Stimulated activated CD8-positive, alpha-beta memory T cell treated with anti-CD3 and anti-CD28 coated beads, Interleukin-2, amount 100 ng/mL, for 1 hour (primary cell): ENCODE measurements at regions not wholly inside any gene's neighbourhood (a gene's known extent, or its start where the extent isn't known, plus 50 kb on each side); places are given as distances from the start of the nearest gene placed in this dataset.

ENCODE experiments used
- DNase-seq, 2 donors: peaks; one replicate each; pipeline ENCODE4 v3.0.0-alpha.2; 2020; ENCODE audit warnings: low read depth in 2 of 2

DNA sequence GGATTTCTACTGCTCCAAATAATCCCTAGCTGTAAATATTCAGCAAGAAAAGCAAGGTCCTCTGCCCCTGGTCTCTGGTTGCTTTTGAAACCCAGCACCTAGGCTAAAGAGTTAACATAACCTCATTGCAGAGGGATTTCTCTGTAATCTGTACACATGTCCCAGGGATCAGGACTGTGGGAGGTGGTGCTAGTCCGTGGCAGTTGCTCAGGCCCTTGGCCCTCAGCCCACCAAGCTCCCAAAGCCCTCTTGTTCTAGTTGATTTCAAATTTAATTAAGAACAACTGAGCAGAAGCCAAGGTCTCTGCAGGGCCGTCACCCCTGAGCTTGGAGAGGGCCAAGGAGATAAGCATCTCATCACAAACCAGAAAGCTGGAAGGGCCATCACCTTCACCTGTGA, 181.1 kb downstream of the SOX9 start:
- DNase-seq, result no peak

DNA sequence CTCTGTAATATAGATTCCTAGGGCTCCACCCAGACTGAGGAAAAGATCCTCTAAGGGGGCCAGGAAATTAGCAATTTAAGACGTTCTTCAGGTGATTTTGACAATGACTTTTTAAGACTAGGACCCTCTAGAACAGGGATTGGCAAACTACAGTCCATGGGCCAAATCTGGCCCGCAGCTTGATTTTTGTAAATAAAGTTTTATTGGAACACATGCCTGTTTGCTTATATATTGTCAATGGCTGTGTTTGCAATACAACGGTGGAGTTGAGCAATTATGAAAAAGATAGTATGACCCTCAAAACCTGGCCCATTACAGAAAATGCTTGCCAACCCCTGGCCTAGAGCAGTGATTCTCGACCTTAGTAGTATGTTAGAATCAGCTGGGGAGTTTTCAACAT, 181.9 kb downstream of the SOX9 start:
- DNase-seq, result no peak

DNA sequence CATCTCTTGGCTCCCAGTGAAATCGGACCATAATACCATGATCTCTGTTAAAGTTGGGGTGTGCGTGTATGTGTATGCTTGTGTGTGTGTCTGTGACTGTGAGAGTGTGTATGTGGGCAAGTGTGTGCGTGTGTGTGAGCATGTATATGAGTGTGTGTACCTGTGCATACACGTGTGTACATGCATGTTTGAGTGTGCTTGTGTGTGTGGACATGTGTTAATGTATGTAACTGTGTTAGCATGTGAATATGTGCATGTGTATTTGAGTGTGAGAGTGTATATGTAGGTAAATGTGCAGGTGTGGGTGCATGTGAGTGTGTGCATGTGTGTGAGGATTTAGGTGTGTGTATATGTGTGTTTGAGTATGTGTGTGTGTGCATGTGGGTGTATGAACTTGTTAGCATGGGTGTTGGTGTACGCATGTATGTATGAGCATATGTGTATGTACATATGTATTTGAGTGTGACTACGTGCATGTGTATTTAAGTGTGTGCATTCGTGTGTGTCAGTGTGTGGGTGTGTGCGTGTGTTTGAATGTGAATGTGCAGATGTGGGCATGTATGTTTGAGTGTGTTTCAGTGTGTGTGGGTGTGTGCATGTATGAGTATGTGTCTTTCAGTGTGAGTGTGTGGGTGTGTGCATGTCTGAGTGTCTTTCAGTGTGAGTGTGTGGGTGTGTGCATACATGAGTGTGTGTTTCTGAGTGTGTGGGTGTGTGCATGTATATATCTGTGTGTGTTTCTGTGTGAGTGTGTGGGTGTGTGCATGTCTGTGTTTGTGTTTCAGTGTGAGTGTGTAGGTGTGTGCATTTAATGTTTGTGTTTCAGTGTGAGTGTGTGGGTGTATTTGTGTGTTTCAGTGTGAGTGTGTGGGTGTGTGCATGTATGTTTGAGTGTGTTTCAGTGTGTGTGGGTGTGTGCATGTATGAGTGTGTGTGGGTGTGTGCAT, 183.2 kb downstream of the SOX9 start:
- DNase-seq, result no peak

DNA sequence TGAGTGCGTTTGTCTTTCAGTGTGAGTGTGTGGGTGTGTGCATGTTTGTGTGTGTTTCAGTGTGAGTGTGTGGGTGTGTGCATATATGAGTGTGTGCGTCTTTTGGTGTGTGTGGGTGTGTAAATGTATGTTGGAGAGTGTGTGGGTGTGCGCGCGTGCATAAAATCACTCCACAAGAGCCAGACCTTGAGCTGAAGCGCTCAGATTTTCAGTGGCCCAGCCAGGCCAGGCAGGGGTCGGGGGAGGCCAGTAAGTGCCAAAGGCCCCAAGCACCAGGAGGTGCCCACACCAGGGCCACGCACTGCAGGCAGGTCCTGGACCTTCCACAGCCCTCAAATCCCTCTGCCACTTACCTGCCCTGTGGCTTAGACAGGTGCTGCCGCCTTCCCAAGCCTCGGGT, 184.0 kb downstream of the SOX9 start:
- DNase-seq, result no peak

DNA sequence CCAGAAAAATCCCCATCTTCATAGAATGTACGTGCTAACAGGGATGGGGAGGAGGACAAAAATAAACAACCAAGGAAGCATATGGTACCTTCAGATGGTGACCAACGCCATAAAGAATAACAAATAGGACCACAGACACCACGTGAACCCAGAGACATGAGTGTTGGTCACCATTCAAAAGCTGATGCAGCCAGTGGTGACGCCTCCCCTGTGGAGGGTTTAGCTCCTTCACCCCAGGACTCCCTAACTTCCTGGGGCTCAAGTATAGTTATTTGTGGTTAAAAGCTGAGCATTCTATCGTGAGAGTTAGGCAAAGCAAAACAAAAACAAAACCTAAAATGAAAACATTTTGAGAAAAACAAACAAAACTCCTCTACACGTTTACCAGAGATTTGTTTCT, 184.7 kb downstream of the SOX9 start:
- no peak for DNase-seq

DNA sequence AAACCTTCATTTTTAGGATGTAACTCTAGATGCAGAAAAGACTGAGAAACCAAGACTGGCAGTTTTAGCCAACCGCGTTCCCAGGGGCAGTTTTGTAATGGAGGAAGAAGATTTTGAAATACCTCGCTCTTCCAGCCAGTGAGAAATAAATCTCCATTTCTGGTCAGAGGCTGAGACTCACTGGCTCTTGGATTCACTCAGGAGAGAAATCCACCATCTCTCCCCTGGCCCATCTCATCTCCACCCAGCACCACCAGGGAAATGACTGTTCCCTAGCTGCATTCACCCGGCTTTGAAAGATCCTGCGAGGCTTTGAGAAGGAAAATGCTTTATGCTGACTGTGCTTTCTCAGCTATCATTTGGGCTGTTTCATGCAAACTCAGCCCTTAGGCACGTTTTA, 185.2 kb downstream of the SOX9 start:
- no peak for DNase-seq

DNA sequence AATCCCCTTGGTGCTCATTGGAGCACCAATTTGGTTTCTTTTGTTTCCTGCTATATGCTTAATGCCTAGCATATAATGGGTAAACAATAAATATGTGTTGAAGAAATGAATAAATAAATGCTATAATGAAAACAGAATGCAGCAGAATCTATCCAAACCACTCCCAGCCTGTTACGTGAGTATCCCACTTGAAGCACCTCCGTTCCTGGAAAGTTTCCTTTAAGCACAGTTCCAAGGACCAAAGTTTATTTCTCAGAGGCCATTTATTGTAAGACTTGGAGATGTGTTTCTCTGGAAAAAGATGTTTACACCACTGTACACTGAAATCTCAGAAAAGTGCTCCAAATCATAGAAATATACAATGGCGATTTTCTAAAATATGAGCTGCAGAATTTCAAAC, 187.0 kb downstream of the SOX9 start:
- no peak for DNase-seq

DNA sequence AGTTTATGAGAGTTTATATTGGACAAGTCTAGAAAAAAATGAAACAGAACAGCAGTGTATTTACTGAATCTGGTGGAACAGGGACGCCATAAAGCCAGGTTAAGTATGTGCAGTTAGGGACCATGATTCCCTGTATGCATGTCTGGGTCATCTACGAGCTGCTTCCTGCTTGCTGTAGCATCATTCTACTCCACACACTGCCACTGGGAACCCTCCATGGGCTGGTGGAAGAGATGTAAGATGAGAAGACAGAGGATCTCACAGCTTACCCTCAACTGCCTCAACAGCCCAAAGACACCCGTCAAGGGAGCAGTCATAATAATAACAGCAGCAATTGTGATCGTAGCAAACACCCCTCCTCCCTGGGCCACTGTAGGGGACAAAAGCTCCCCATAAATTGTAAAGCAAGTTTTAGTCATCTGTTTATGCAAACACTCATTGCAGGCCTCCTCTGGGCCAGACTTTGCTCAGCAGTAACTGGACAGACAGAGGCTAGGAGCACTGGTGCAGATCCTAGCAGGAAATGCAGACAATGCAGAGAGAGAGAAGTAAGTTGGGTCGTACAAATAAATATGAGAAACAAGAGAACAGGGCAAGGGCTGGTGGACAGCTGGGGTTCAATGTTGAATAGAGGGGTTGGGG, 188.0 kb downstream of the SOX9 start:
- no peak for DNase-seq

DNA sequence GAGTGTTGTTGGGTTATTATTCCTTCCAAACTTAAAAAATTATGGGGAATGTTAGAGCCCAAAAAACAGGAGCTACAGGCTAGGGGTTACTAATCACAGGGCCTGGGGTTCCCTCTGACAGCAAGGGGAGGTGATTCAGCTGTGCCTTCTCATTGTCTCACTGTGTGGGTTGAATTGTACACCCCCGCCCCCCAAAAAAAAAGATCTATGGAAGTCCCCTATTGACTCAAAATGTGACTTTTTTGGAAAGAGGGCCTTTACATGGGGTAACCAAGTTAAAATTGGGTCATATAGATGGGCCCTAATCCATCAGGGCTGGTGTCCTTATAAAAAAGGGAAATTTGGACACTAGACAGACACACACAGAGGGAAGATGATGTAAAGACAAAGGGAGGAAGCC, 190.2 kb downstream of the SOX9 start:
- no peak for DNase-seq

DNA sequence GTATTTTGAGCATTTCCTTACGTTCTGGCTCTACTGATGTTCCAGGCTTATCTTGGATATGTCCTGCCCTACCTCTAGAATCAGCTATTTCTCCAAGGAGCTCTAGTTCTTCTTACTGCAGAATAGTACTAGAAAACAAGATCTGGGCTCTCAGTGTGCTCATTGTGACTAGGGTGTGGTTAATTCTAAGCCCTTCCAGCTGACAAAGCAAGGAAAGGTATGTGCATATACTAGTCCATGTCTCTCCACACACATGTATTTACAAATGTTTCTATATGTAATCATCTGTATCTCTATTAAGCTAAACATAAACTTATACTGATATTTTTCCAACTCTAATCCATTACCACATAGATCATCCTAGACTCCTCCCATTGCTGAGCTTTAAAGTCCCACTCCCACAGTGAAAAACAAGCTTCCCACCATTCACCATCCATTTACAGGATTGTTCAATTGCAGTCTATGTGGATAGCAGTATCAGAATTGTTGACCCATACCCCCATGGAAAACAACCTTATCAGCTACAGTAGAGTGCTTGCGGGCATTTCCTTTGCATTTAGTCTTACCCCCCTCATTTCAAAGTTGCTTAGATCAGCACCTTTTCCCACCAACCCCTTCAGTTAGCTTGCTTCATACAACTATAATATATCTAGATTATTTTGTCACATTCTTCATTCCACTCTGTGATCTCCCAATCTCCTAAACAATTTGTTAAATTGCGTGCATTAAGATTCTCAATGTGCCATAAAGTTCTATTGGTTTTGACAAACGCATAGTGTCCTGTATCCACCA, 194.5 kb downstream of the SOX9 start:
- no peak for DNase-seq

DNA sequence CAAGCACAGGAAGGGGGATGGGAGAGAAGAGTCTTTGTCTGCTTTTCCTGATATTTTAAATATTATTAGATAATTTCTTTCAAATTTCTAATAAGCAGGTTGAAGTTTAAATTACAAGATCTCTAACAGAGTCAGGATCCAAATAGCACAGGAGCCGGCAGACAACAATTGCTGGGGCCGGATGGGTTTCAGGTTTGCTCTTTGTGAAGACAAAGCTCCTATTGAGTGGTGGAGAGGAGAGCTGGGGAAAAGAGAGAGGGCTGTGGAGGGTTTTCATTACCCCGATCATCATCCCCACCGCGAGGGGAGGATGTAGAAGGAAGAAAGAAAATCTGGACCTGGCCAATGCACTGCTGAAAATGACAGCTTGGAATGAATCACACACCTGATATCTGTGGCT, 197.3 kb downstream of the SOX9 start:
- DNase-seq, result no peak

DNA sequence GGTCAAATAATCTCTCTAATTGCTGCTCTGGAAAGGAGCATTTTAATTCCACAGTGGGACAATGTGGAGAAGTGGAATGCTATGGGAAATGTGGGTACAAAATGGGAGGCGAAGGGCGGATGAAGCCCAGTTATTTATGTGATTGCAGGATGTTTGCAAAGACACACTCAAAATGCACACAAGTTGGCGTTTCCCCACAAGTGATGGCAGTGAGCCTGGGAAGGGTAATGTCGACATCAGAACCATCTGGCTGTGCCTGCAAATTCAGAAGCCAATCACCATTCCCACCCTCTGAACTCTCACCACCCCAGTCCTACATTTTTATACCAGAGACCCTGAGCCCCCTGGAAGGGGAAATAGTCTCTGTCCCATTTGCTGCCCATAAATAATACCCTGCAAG, 201.1 kb downstream of the SOX9 start:
- DNase-seq, result no peak

DNA sequence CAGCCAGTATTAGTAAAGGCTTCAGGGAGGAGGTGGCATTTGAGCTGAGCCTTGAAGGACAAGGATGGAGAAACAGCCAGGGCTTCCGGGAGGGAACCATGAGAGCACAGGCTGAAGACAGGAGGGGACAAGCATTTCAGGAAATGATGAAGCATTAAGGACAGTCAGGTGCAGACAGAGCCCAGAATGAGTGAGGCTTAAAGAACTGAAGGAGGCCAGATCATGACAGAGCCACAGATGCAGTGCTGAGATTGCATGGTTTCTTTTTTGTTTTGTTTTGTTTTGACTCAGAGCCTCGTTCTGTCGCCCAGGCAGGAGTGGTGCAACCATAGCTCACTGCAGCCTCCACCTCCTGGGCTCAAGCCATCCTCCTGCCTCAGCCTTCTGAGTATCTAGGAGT, 211.5 kb downstream of the SOX9 start:
- no peak for DNase-seq

DNA sequence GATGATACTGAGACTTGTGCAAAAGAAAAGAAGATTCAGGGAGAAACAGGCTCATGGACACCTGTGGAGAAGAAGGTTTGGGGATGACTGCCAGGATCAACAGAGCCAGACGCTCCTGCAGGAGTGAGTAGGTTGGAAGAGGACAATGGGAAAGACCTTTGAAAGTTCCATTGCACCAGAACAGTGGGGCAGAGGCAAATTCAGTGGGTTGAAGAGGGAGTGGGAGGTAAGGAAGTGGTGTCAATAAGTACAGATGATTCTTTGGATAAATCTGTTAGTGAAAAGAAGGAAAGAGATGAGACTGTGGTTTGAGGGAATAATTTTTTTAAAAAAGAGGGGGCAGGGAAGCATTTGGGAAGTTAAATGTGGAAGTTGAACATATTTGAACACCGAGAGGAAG, 212.8 kb downstream of the SOX9 start:
- no peak for DNase-seq

DNA sequence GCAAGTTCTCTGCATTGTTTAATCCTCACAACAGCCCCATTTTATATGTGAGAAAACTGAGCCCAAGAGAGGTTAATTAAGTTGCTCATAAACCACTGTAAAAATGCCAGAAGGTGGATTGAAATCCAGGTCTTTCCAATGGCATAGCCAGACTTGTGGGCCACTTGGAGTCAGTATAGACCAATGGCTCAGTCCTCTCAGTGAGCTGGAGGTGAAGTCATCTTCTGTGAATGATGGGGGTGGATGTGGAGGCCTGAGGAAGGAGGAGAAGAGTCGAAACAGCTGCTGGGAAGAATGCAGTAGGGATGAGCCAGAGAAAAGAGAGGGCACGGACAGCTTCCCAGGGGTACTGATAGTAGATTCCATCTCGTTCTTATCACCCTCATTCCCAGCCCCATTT, 213.4 kb downstream of the SOX9 start:
- DNase-seq, result no peak

DNA sequence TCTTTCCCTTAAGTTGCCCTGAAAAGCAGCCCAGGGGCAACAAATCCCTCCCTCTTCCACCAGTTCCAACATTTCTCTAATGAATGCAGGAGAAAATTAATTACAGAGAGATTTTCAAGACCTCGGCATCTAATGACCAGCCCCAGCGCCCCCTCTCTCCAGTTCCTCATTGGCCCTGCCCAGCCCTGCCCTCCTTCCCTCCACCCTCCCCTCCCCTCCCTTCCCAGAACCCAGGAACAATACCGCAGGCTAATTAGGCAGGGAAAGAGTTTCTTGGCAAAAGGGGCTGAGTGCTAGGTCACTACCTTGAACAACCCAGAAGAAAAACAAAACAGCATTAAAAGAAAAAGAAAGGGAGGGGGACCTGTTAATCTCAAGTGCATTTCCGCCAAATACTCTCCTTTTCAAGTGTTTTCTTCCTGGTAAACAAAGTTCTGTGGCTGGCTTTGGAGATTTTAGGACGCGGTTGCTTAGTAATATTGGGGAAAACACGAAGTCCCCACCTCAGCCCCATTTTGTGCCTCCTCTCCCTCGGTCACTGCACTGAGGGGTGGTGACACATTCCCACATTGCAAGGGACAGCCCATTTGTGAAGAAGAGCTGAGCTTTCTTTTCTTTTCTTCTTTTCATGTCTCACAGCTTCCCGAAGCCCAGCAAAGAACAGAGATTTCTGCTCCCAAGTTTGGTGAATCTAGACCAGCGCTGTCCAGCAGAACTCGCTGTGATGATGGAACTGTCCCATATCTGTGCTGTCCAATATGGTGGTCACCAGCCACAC, 215.4 kb downstream of the SOX9 start:
- no peak for DNase-seq

DNA sequence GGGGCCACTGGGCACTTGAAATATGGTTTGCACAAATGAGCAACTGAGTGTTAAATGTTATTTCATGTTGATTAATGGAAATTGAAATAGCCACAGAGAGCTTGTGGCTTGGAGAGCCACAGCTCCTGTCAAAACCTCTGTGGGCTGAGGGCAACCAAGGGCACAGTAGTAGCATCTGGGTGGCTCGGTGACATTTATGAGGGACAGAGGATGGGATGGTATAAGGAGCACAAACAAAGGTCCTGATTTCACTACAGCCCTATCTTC, 215.9 kb downstream of the SOX9 start:
- DNase-seq, result no peak

DNA sequence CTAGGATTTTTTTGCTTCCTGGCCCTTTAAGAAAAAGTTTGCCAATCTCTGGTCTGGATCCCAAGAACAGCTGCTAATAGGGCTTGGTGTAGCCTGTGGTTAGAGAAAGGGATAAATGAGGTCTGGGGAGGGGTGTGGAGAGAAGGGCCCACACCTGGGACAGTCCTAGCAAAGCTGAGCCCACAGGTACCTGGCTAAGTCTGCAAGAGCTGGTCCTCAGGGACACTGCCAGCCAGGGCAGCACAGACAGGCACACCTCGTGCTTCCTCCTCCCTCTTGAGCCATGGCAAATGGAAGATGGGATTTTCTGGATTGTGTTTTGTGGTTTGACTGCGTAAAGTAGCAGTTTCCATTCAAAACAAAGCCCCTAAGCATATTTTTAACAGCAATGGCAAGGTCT, 217.5 kb downstream of the SOX9 start:
- DNase-seq, result no peak

DNA sequence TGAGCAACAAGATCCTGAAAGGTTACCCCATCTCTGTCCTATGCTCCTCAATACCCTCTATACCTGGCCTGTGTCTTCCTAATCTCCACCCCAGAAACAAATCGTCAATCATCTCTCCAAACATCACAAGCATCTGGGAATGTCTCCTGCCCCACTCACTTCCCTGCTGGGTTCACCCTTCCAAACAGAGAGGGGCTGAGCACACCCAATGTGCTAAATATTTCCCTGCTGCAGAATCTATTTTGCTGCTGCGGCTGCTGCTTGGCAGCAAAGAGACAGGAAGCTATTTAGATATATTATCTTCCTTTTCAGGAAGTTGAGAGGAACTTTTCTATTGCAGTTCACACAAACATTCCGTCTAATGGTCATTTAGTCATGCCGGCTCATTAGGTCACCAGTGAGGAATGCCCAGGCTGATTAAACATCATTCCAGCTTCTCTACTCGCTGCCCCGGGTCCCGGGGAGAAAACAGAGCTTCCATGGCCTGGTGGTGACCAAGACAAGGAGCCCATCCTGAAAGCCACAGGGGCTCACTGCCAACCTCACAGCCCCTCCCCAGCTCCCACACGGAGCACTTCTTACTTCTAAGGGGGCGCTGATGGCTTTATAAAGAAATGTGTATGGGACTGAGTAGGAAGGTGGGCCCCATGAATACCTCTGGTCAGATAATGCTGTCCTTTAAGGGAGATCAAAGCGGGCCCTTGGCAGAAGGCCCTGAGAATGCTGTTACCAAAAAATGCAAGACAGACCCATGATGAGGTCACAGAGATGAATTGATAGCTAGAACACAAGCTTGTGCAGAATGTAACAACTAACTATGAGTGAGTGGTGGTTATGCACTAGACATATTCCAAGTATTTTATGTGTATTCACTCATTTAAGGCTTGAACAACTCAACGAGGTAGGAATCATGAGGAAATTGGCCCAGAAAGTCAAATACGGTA, 218.3 kb downstream of the SOX9 start:
- DNase-seq, result no peak

DNA sequence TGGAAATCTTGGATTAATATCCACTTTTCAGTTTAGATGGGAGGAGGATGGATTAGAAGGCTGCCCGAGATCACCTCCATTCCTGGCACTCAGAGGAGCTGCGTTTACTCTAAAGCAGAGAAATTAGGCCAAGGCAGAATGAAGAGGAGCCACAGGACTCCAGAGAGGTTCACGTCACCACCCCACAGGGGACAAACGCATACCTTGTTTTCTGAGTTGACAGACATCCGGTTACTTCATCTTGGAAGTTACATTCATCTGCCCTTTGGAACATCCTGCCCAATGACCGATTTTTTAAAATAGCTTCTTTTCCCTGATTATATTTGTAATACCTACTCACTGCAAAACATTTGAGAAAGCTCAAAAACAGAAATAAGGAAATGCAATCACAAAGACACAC, 220.0 kb downstream of the SOX9 start:
- no peak for DNase-seq

DNA sequence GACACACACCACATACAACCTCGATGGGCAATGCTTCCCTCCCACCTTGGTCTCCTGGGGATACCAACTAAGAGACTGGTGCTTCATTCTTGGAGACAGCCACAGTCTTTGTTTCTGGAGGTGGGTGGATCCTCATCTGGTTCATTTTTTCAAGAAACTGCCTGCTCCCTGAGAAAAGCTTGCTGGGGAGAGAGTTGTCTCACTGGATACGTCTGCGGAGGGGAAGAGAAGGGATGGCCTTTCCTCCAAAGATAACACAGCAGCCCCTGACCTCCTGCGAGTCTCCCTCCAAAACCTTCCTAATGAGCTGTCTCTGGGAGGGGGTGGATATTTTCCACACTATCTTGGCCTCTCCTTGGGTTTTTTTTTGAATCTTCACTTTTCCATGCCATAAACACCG, 221.2 kb downstream of the SOX9 start:
- DNase-seq, result no peak
